ENCODE measurements at regions not wholly inside any gene's neighbourhood (a gene's known extent, or its start where the extent isn't known, plus 50 kb on each side); places are given as distances from the start of the nearest gene placed in this dataset.
A peak's percentile ranks its signal among the peaks of the same experiment; 100 is the strongest.

- Histone ChIP-seq H3K9me3 (replicated peaks; ENCODE audit: insufficient read depth, low read length) (no peaks in the 10 kb centered on the region), H3K9me2 (replicated peaks; ENCODE audit: insufficient read depth, low read length) (no peaks in the 10 kb centered on the region), H3K4me2 (ENCODE audit: low read depth, low read length) (no peak overlapping the region), H3K79me2 (ENCODE audit: low read length) (no peaks in the 10 kb centered on the region), H3K36me3 (replicated peaks; ENCODE audit: insufficient read depth, low read length) (no peaks in the 10 kb centered on the region), H3K9ac (ENCODE audit: low read length) (no peak overlapping the region), H4K20me1 (ENCODE audit: insufficient read depth, low read length) (no peaks in the 10 kb centered on the region), H3K27me3 (replicated peaks; ENCODE audit: insufficient read depth, low read length) (no peaks in the 10 kb centered on the region), H3K4me1 (ENCODE audit: low read length) (no peaks in the 10 kb centered on the region), H3K4me3 (ENCODE audit: low read length) (no peak overlapping the region), H2AFZ (ENCODE audit: low read length) (no peak overlapping the region), H3F3A (ENCODE audit: insufficient read depth, low read length) (no peaks in the 10 kb centered on the region), H3K27ac (ENCODE audit: low read length) (no peak overlapping the region)
- no peak for TF ChIP-seq EZH2phosphoT487 (IDR thresholded peaks at IDR 0.05; ENCODE audit: low read length)
- no peak for TF ChIP-seq EZH2 (optimal IDR thresholded peaks at IDR 0.05; ENCODE audit: low read depth, low read length)
- TF ChIP-seq CTCF (IDR thresholded peaks at IDR 0.05; ENCODE audit: low read length) = no peak
- no peak for DNase-seq
These were observed 445.0 kb upstream of the KIF2A start for GRCh38 chr5:61860978-61861377.

- no peaks in the 10 kb centered on the region for H3K36me3 ChIP-seq (replicated peaks; ENCODE audit: insufficient read depth, low read length)
- no peaks in the 10 kb centered on the region for H3K79me2 ChIP-seq (ENCODE audit: low read length)
- no peak overlapping the region for H3K27ac ChIP-seq (ENCODE audit: low read length)
- H3K27me3 ChIP-seq (replicated peaks; ENCODE audit: insufficient read depth, low read length) = no peaks in the 10 kb centered on the region
- no peaks in the 10 kb centered on the region for H4K20me1 ChIP-seq (ENCODE audit: insufficient read depth, low read length)
- no peaks in the 10 kb centered on the region for H3K9me2 ChIP-seq (replicated peaks; ENCODE audit: insufficient read depth, low read length)
- no peak overlapping the region for H3K4me2 ChIP-seq (ENCODE audit: low read depth, low read length)
- no peak overlapping the region for H3K4me3 ChIP-seq (ENCODE audit: low read length)
- peak; percentile 20 for DNase-seq
- H3K4me1 ChIP-seq (ENCODE audit: low read length) = no peaks in the 10 kb centered on the region
- H3K9ac ChIP-seq (ENCODE audit: low read length) = no peak overlapping the region
- H3K9me3 ChIP-seq (replicated peaks; ENCODE audit: insufficient read depth, low read length) = no peaks in the 10 kb centered on the region
- no peaks in the 10 kb centered on the region for H3F3A ChIP-seq (ENCODE audit: insufficient read depth, low read length)
- TF ChIP-seq EZH2phosphoT487 (IDR thresholded peaks at IDR 0.05; ENCODE audit: low read length) (no peak), CTCF (IDR thresholded peaks at IDR 0.05; ENCODE audit: low read length) (no peak), EZH2 (optimal IDR thresholded peaks at IDR 0.05; ENCODE audit: low read depth, low read length) (no peak)
- no peak overlapping the region for H2AFZ ChIP-seq (ENCODE audit: low read length)
These were observed 439.1 kb upstream of the KIF2A start for GRCh38 chr5:61866930-61867329.

- no peaks in the 10 kb centered on the region for H3K27me3 ChIP-seq (replicated peaks; ENCODE audit: insufficient read depth, low read length)
- no peaks in the 10 kb centered on the region for H3K9me2 ChIP-seq (replicated peaks; ENCODE audit: insufficient read depth, low read length)
- no peaks in the 10 kb centered on the region for H3K36me3 ChIP-seq (replicated peaks; ENCODE audit: insufficient read depth, low read length)
- TF ChIP-seq EZH2phosphoT487 (IDR thresholded peaks at IDR 0.05; ENCODE audit: low read length) = no peak
- no peak for TF ChIP-seq EZH2 (optimal IDR thresholded peaks at IDR 0.05; ENCODE audit: low read depth, low read length)
- TF ChIP-seq CTCF (IDR thresholded peaks at IDR 0.05; ENCODE audit: low read length) = no peak
- no peaks in the 10 kb centered on the region for H3F3A ChIP-seq (ENCODE audit: insufficient read depth, low read length)
- H3K4me2 ChIP-seq (ENCODE audit: low read depth, low read length) = no peak overlapping the region
- no peak overlapping the region for H2AFZ ChIP-seq (ENCODE audit: low read length)
- DNase-seq = no peak
- no peak overlapping the region for H3K27ac ChIP-seq (ENCODE audit: low read length)
- H3K79me2 ChIP-seq (ENCODE audit: low read length) = no peaks in the 10 kb centered on the region
- H3K9ac ChIP-seq (ENCODE audit: low read length) = no peak overlapping the region
- H4K20me1 ChIP-seq (ENCODE audit: insufficient read depth, low read length) = no peaks in the 10 kb centered on the region
- H3K4me1 ChIP-seq (ENCODE audit: low read length) = no peaks in the 10 kb centered on the region
- H3K9me3 ChIP-seq (replicated peaks; ENCODE audit: insufficient read depth, low read length) = no peaks in the 10 kb centered on the region
- H3K4me3 ChIP-seq (ENCODE audit: low read length) = no peak overlapping the region
These were observed 436.7 kb upstream of the KIF2A start for GRCh38 chr5:61869333-61869732.
